ENCODE measurements at regions not wholly inside any gene's neighbourhood (a gene's known extent, or its start where the extent isn't known, plus 50 kb on each side); places are given as distances from the start of the nearest gene placed in this dataset.
"Not testable (repeated sequence)": the region's sequence is repeated elsewhere in the genome, so short reads cannot be mapped to it uniquely, and the experiment has no call there.

DNA sequence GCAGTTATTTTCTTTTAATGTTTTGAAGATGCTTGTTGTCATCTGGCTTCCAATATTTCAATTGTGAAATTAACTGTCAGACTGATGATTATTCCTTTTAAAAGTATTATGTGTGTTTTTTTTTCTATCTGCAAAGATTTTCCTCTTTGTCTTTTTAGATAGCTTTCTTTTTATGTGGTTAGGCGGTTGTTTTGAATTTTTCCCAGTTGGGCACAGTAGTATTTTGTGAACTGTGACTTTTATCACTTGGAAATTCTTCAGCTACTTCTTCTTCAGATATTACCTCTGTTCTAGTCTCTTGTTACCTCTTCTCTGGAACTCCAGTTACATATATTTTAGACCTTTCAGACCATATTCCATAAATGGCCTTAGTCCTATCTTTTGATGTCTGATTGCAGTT, 87.5 kb downstream of the GYPE start:
- TF ChIP-seq, protein P1, sequence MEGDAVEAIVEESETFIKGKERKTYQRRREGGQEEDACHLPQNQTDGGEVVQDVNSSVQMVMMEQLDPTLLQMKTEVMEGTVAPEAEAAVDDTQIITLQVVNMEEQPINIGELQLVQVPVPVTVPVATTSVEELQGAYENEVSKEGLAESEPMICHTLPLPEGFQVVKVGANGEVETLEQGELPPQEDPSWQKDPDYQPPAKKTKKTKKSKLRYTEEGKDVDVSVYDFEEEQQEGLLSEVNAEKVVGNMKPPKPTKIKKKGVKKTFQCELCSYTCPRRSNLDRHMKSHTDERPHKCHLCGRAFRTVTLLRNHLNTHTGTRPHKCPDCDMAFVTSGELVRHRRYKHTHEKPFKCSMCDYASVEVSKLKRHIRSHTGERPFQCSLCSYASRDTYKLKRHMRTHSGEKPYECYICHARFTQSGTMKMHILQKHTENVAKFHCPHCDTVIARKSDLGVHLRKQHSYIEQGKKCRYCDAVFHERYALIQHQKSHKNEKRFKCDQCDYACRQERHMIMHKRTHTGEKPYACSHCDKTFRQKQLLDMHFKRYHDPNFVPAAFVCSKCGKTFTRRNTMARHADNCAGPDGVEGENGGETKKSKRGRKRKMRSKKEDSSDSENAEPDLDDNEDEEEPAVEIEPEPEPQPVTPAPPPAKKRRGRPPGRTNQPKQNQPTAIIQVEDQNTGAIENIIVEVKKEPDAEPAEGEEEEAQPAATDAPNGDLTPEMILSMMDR (IDR thresholded peaks at IDR 0.05) = not testable (repeated sequence)
- not testable (repeated sequence) for TF ChIP-seq POLR2A (IDR thresholded peaks at IDR 0.05)

All from lower leg skin (tissue), 3 donors.